SK-MEL-5 (cell line): ENCODE measurements at regions not wholly inside any gene's neighbourhood (a gene's known extent, or its start where the extent isn't known, plus 50 kb on each side); places are given as distances from the start of the nearest gene placed in this dataset.

Source experiments
- DNase-seq: peaks from one replicate; pipeline ENCODE4 v3.0.0-alpha.2; 2016; ENCODE audit warnings: low read depth, low spot score
- in situ Hi-C: cut with HindIII; loops from 2 replicates; pipeline ENCODE4 v1.10.0; 2016; ENCODE audit warnings: low sequenced_read_pairs, high pct_unique_total_duplicates, low pct_unique_long_range_greater_than_20kb

GRCh38 chr4:106430797-106431196 is 62.2 kb upstream of the GIMD1 start:
- DNase-seq = no peak
- in situ Hi-C loops = no loop called here

GRCh38 chr4:106429885-106430284 is 61.3 kb upstream of the GIMD1 start:
- DNase-seq = no peak
- in situ Hi-C loops = no loop called here

- no peak for DNase-seq
- in situ Hi-C loops = no loop called here
Measured at GRCh38 chr4:106426069-106426468, 57.5 kb upstream of the GIMD1 start.

- no peak for DNase-seq
- in situ Hi-C loops = no loop called here
Measured at GRCh38 chr4:106425576-106425975, 57.0 kb upstream of the GIMD1 start.

GRCh38 chr4:106424426-106424825 is 55.8 kb upstream of the GIMD1 start:
- in situ Hi-C loops = no loop called here
- DNase-seq = no peak

GRCh38 chr4:106423791-106424190 is 55.2 kb upstream of the GIMD1 start:
- in situ Hi-C loops = no loop called here
- DNase-seq = no peak

- no peak for DNase-seq
- in situ Hi-C loops = no loop called here
Measured at GRCh38 chr4:106422766-106423165, 54.2 kb upstream of the GIMD1 start.

GRCh38 chr4:106421441-106422296 is 53.1 kb upstream of the GIMD1 start:
- in situ Hi-C loops = no loop called here
- no peak for DNase-seq

GRCh38 chr4:106418444-106418843 is 49.9 kb upstream of the GIMD1 start:
- in situ Hi-C loops = no loop called here
- no peak for DNase-seq
